A673 (cell line): ENCODE measurements at regions not wholly inside any gene's neighbourhood (a gene's known extent, or its start where the extent isn't known, plus 50 kb on each side); places are given as distances from the start of the nearest gene placed in this dataset.

Source experiments
- BruUV-seq: library from RNA; stranded (reverse); fragments of 400-500 nt; replicated peaks from 2 replicates; lab custom pipeline; 2021; lab: Mats Ljungman, UMichigan
- CTCF ChIA-PET: fragments of 300-600 bp; sonication (Branson Sonifier 250); formaldehyde crosslinking; loops from one replicate; lab custom pipeline; 2022; ENCODE audit warnings: antibody characterized with exemption; lab: Charles Lee
- POLR2A ChIA-PET: fragments of 300-600 bp; sonication (Branson Sonifier 250); formaldehyde crosslinking; loops from one replicate; lab custom pipeline; 2022; ENCODE audit warnings: antibody characterized with exemption; ENCODE audit not compliant: low non-redundant PET; lab: Charles Lee
- DNase-seq: peaks from one replicate; pipeline ENCODE4 v3.0.0-alpha.2; 2015; ENCODE audit warnings: low spot score
- H3K27ac ChIP-seq: fragments of 200-600 bp; sonication (generic); 2 replicates; pipeline ENCODE4 v1.5.1; 2016; ENCODE audit warnings: mixed run types, low read depth, mild to moderate bottlenecking, mixed read lengths, antibody characterized with exemption, low read length; ENCODE audit not compliant: poor library complexity, severe bottlenecking
- H3K27me3 ChIP-seq: fragments of 200-600 bp; sonication (generic); replicated peaks from 2 replicates; pipeline ENCODE4 v1.6.1; 2017; ENCODE audit warnings: mixed run types, low read depth, mild to moderate bottlenecking, mixed read lengths, antibody characterized with exemption, low read length; ENCODE audit not compliant: insufficient read depth, poor library complexity
- H3K36me3 ChIP-seq: fragments of 200-600 bp; sonication (generic); 2 replicates; pipeline ENCODE4 v1.6.1; 2016; ENCODE audit warnings: mixed run types, mild to moderate bottlenecking, mixed read lengths, antibody characterized with exemption, low read length; ENCODE audit not compliant: insufficient read depth, poor library complexity, severe bottlenecking
- H3K4me1 ChIP-seq: fragments of 200-600 bp; sonication (generic); 2 replicates; pipeline ENCODE4 v1.6.1; 2017; ENCODE audit warnings: mixed run types, mild to moderate bottlenecking, mixed read lengths, antibody characterized with exemption, low read length; ENCODE audit not compliant: insufficient read depth, poor library complexity, severe bottlenecking
- H3K4me3 ChIP-seq: fragments of 200-600 bp; sonication (generic); 2 replicates; pipeline ENCODE4 v1.5.1; 2016; ENCODE audit warnings: low read depth, mixed run types, mild to moderate bottlenecking, mixed read lengths, low read length; ENCODE audit not compliant: poor library complexity, severe bottlenecking
- H3K9me3 ChIP-seq: fragments of 200-600 bp; sonication (generic); 2 replicates; pipeline ENCODE4 v1.6.1; 2016; ENCODE audit warnings: mixed run types, low read depth, mild to moderate bottlenecking, mixed read lengths, antibody characterized with exemption, low read length; ENCODE audit not compliant: poor library complexity, severe bottlenecking
- CTCF ChIP-seq: fragments of 300-800, 200-600 bp; sonication (generic); conservative IDR thresholded peaks from 2 replicates; pipeline ENCODE4 v1.5.1; 2017; ENCODE audit warnings: low read depth, mild to moderate bottlenecking, antibody characterized with exemption, low read length, moderate library complexity, mixed read lengths
- EZH2 ChIP-seq: fragments of 200-600 bp; sonication (generic); IDR thresholded peaks from 2 replicates; pipeline ENCODE4 v1.6.1; 2017; ENCODE audit warnings: borderline replicate concordance, low read depth, mild to moderate bottlenecking, mixed read lengths, antibody characterized with exemption, low read length; ENCODE audit not compliant: poor library complexity, severe bottlenecking
- intact Hi-C: fragments of 100-400 bp; cut with micrococcal nuclease; formaldehyde crosslinking; loops from one replicate; pipeline ENCODE4 v1.10.0; 2022; ENCODE audit not compliant: unreplicated experiment

- DNase-seq: no peak
- Histone ChIP-seq H3K27me3 (no peaks in the 10 kb centered on the region), H3K9me3 (no peaks in the 10 kb centered on the region), H3K36me3 (no peaks in the 10 kb centered on the region), H3K4me3 (no peak overlapping the region), H3K4me1 (no peaks in the 10 kb centered on the region), H3K27ac (no peak overlapping the region)
- intact Hi-C loops: no loop called here
- CTCF ChIA-PET: no interaction called here
- POLR2A ChIA-PET: no interaction called here
- TF ChIP-seq EZH2 (no peak), CTCF (no peak)
- BruUV-seq: no TSS peak
Observed at GRCh38 chr3:5974630-5975322, 787.3 kb downstream of the EDEM1 start.

- no peak for DNase-seq
- ChIA-PET CTCF (no interaction called here), POLR2A (no interaction called here)
- BruUV-seq: no TSS peak
- Histone ChIP-seq H3K36me3 (no peaks in the 10 kb centered on the region), H3K9me3 (no peaks in the 10 kb centered on the region), H3K27ac (no peak overlapping the region), H3K27me3 (no peaks in the 10 kb centered on the region), H3K4me1 (no peaks in the 10 kb centered on the region), H3K4me3 (no peak overlapping the region)
- TF ChIP-seq EZH2: no peak
- no peak for TF ChIP-seq CTCF
- intact Hi-C loops: no loop called here
Observed at GRCh38 chr3:5977331-5977730, 789.8 kb downstream of the EDEM1 start.

- Histone ChIP-seq H3K36me3 (no peaks in the 10 kb centered on the region), H3K27me3 (no peaks in the 10 kb centered on the region), H3K9me3 (no peaks in the 10 kb centered on the region), H3K4me1 (no peaks in the 10 kb centered on the region), H3K4me3 (no peak overlapping the region), H3K27ac (no peak overlapping the region)
- intact Hi-C loops: no loop called here
- DNase-seq: no peak
- BruUV-seq: no TSS peak
- ChIA-PET POLR2A (no interaction called here), CTCF (no interaction called here)
- TF ChIP-seq EZH2 (no peak), CTCF (no peak)
Observed at GRCh38 chr3:5980475-5980874, 793.0 kb downstream of the EDEM1 start.
